ENCODE measurements at regions not wholly inside any gene's neighbourhood (a gene's known extent, or its start where the extent isn't known, plus 50 kb on each side); places are given as distances from the start of the nearest gene placed in this dataset.

GRCh38 chr9:107919263-107919662, 429.7 kb upstream of the KLF4 start:
- DNase-seq (ENCODE audit: low spot score): no peak
- H3K27ac ChIP-seq (ENCODE audit: low read depth in 1 of 2, low read length in 2 of 2): no peak overlapping the region
- peaks cover 0 to 12% (median under 1%) of the 10 kb centered on the region in 4 donors for H3K9me3 ChIP-seq (ENCODE audit: control insufficient read depth in 4 of 4, low read length in 3 of 4)
- H3K9ac ChIP-seq (ENCODE audit: low read depth in 1 of 2, low read length in 2 of 2): no peak overlapping the region
- H3K4me3 ChIP-seq (ENCODE audit: low read depth in 1 of 3, low read length in 3 of 3): no peak overlapping the region
- no peaks in the 10 kb centered on the region for H3K36me3 ChIP-seq (ENCODE audit: control insufficient read depth in 4 of 4, insufficient read depth in 3 of 4, low read depth in 1 of 4, low read length in 3 of 4)
- H3K27me3 ChIP-seq (ENCODE audit: control insufficient read depth in 4 of 4, insufficient read depth in 4 of 4, low read length in 3 of 4): no peaks in the 10 kb centered on the region
- no peak for TF ChIP-seq ZBTB33 (IDR thresholded peaks at IDR 0.05)
- no peaks in the 10 kb centered on the region for H3K4me1 ChIP-seq (ENCODE audit: control insufficient read depth in 4 of 4, insufficient read depth in 4 of 4, low read length in 3 of 4)
- WGBS: 85% methylated on average over 6 of the region's 6 CpGs

- Histone ChIP-seq H3K9me3 (ENCODE audit: control insufficient read depth in 4 of 4, low read length in 3 of 4) (peaks cover 0 to 9% (median under 1%) of the 10 kb centered on the region in 4 donors), H3K27ac (ENCODE audit: low read depth in 1 of 2, low read length in 2 of 2) (no peak overlapping the region), H3K4me3 (ENCODE audit: low read depth in 1 of 3, low read length in 3 of 3) (no peak overlapping the region), H3K9ac (ENCODE audit: low read depth in 1 of 2, low read length in 2 of 2) (no peak overlapping the region), H3K27me3 (ENCODE audit: control insufficient read depth in 4 of 4, insufficient read depth in 4 of 4, low read length in 3 of 4) (no peaks in the 10 kb centered on the region), H3K4me1 (ENCODE audit: control insufficient read depth in 4 of 4, insufficient read depth in 4 of 4, low read length in 3 of 4) (no peaks in the 10 kb centered on the region), H3K36me3 (ENCODE audit: control insufficient read depth in 4 of 4, insufficient read depth in 3 of 4, low read depth in 1 of 4, low read length in 3 of 4) (no peaks in the 10 kb centered on the region)
- no peak for DNase-seq (ENCODE audit: low spot score)
- no peak for TF ChIP-seq EGR1 (IDR thresholded peaks at IDR 0.05; ENCODE audit: low read depth in 2 of 2)
- TF ChIP-seq FOXA1 (IDR thresholded peaks at IDR 0.05): no peak
- no peak for TF ChIP-seq RXRA (IDR thresholded peaks at IDR 0.05)
- no peak for TF ChIP-seq HNF4A (conservative IDR thresholded peaks at IDR 0.05)
- TF ChIP-seq CTCF (IDR thresholded peaks at IDR 0.05; ENCODE audit: low read depth, low read length, missing input control): no peak
- TF ChIP-seq TAF1 (conservative IDR thresholded peaks at IDR 0.05): no peak
- no peak for TF ChIP-seq SP1 (IDR thresholded peaks at IDR 0.05)
- no peak for TF ChIP-seq GABPA (IDR thresholded peaks at IDR 0.05 in 1 of 2, conservative IDR thresholded peaks at IDR 0.05 in 1 of 2)
- no peak for TF ChIP-seq FOXA2 (IDR thresholded peaks at IDR 0.05)
- no peak for TF ChIP-seq ATF3 (IDR thresholded peaks at IDR 0.05)
- TF ChIP-seq RAD21 (IDR thresholded peaks at IDR 0.05): no peak
- no peak for TF ChIP-seq JUND (IDR thresholded peaks at IDR 0.05)
- TF ChIP-seq MAX (IDR thresholded peaks at IDR 0.05): no peak
- no peak for TF ChIP-seq ZBTB33 (IDR thresholded peaks at IDR 0.05)
- no peak for TF ChIP-seq REST (IDR thresholded peaks at IDR 0.05)
- no peak for TF ChIP-seq YY1 (IDR thresholded peaks at IDR 0.05)
- TF ChIP-seq NR2F2 (IDR thresholded peaks at IDR 0.05): no peak
- no peak for TF ChIP-seq HNF4G (IDR thresholded peaks at IDR 0.05)
- 74% methylated on average over 11 of the region's 11 CpGs for WGBS
Observed at GRCh38 chr9:107918749-107919148, 429.2 kb upstream of the KLF4 start.
